Stimulated activated CD8-positive, alpha-beta memory T cell treated with anti-CD3 and anti-CD28 coated beads, Interleukin-7, amount 100 ng/mL, for 1 hour (primary cell): ENCODE measurements at regions not wholly inside any gene's neighbourhood (a gene's known extent, or its start where the extent isn't known, plus 50 kb on each side); places are given as distances from the start of the nearest gene placed in this dataset.
"Not testable (repeated sequence)": the region's sequence is repeated elsewhere in the genome, so short reads cannot be mapped to it uniquely, and the experiment has no call there.

Experiments
- DNase-seq, 2 donors: peaks; one replicate each; pipeline ENCODE4 v3.0.0-alpha.2; 2020; ENCODE audit warnings: low read depth in 2 of 2

DNA sequence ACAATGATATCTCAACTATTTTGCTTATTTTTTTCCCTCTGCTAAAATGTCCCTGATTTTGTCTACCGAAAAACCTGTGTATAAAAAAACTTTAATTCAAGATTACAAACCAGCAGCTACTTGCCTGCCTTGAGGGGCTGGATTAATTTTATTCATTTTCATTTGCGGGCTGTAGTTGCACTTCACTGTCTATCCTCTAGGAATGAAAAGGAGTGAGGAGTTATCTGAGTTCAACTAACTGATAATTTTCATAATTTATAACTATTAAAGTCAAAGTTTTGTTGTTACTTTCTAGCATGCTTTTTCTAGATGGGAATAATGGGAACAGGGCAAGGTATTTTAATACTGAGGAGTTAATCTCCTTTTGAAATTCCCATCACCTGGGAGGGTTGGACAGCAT is 50.3 kb upstream of the AGTPBP1 start:
- not testable (repeated sequence) for DNase-seq

DNA sequence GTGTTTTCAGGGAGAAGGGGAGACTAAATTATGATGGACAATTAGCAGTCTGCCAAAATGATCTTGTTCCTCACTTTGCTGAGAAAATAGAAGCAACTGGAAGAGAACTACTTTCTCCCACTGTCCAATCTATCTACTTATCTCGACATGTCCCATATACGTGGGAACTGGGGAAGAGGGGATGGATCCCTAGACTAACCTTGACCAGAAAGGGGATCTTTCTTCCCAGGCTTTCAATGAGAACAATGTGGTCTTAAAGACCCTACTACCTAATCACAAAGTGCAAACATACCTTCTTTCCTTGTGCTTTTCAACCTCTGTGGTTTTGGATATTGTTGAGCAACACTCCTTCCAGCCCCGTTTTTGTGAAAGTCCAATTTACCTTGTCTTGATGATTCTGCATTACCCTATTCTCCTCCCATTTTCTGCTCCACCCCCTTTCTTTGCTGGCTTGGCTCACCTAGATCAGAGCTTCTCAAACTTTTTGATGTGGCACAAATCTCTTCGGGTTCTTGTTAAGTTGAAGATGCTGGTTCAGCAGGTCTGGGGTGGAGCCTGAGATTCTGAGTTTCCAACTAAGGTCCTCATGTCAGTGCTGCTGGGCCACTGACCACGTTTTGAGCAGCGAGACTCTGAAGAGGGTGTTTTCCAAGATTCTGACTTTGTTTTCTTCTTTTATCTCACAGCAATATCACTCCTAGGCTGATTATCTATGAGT is 61.4 kb upstream of the AGTPBP1 start:
- not testable (repeated sequence) for DNase-seq

DNA sequence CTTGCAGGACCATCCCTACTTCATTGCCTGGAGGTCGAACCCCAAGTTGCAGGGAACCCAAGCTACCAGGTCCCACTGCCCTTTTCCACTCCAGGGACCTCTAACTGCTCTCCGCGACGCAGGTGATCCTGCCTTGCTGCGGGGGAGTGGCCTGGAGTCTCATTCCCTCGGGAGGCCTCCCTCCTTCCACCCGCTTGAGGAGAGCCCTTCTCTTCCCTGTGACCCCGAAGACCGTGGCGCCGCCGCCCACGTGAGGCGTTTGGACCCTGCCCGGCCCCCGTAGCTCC is 63.0 kb upstream of the AGTPBP1 start:
- not testable (repeated sequence) for DNase-seq

DNA sequence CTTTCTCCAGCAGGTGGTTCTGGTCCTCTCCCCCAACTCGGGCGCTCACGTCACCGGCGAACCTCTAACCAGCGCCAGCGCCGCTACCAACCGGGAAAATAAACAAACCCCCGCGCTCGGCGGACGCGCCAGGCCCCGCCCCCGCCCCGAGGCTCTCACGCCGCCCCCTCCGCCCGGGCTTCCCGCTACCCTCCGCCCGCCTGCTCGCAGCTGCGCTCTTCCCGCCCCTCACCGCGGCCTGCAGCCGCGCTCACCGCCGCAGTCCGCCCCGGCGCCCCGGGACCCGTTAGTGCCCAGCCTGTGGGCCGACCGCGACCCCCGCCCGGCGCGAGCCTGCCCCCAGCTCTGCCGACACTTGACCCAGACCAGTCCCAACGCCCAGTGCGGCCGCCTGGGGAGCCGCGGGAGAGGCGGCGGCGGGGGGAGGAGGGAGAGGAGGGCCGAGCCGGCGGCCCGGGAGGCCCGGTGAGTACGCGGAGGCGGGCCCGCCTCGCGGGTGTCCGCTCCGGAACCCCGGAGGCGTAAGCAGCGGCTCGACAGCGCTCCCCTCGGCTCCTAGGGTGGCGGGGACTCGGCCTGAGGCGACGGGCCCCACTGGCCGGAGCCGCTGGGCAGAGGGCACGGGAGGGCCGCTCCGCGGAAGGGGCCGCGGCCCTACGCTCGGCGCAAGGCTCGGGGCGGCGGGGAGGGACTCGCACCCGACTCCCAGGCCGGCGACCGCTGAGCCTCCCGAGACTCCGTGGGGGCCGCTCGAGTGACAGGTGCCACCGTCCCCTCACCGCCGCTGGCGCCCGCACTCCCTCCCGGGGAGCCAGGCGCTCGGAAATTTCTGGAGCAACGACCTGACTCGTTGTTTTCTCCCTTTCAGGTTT is 63.6 kb upstream of the AGTPBP1 start:
- DNase-seq: peak; percentile 46 to 54

DNA sequence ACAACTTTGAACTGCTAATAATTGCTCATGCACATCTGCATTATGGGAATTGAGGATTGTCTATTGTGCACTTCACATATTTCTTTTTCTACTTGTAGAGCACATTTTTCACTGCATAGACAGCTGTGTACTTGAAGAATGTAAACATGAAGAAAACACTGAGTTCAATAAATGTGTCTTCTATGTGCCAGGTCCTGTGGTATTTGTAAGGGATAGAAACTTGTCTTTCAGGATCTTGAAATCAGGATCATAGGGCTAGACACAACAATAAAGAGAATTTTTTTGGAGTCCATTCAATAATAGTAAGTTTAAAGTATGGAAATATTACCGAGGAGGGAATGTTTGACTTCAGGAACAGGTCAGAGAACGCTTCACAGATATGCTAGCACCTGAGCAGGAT is 66.6 kb upstream of the AGTPBP1 start:
- not testable (repeated sequence) for DNase-seq

DNA sequence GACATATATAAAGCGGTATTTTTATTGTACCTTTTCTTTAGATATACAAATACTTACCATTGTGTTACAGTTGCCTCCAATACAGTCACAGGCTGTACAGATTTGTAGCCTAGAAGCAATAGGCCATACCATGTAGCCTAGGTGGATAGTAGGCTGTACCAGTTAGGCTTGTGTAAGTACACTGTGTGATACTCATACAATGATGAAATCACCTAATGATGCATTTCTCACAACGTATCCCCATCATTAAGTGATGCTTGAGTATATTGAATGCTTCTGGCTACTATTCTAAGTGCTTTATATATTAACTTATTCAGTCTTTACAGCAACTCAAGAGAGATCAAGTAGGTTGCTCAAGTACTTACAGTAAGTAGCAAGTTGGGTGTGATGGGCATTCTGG is 71.6 kb upstream of the AGTPBP1 start:
- not testable (repeated sequence) for DNase-seq

DNA sequence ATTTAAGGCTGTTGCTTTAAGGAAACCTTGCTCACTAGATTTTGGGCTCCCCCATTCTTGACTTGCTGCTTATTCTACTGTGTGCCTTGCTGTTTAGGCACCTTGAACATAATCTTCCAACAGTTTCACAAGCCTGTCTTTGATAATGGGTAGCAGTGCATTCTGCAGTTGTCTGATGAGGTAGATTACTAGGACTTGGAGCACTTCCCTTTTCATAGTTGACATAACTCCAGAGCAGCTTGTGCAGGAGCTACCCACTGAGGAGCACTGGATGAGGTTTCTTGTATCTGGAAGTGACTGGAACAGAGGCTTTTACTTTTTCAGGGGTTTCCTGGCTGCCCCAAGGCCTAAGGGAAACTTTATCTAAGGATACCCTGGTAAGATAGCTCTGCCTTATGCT is 73.0 kb upstream of the AGTPBP1 start:
- DNase-seq: not testable (repeated sequence)

DNA sequence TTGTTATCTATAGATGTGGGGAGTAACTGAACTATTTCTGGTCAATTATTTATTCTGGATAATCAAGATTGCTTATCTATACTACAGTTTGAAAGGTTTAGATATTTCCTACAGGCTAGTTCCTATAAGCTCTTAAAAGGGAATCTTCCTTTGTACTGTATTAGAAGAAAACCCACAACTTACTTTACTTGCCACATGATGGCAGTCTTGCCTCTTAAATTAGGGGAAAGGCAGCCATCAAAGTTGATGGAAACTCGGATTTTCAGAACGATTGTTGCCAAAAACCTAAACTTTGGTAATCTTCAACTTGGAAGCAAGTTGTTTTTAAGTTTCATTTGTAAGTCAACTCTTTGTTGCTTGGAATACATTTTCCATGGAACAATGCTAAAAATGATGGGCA is 77.2 kb upstream of the AGTPBP1 start:
- DNase-seq: not testable (repeated sequence)

DNA sequence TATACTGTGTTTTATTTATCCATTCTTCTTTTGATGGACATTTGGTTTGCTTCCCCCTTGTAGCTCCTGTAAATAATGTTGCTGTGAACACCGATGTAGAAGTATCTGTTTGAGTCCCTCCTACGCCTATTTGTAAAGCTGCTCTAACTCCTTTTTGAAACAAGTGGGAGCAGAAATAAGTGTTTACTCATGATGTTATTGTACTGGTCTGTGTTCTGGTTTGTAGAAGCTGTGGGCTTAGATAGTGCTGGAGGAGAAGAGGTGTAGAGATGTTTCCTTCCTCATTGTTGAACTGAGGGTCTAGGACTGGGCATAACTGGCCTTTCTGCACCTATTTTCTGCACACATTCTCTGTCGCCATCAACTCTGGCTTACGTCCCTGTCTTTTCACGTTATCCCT is 78.8 kb upstream of the AGTPBP1 start:
- DNase-seq: not testable (repeated sequence)

DNA sequence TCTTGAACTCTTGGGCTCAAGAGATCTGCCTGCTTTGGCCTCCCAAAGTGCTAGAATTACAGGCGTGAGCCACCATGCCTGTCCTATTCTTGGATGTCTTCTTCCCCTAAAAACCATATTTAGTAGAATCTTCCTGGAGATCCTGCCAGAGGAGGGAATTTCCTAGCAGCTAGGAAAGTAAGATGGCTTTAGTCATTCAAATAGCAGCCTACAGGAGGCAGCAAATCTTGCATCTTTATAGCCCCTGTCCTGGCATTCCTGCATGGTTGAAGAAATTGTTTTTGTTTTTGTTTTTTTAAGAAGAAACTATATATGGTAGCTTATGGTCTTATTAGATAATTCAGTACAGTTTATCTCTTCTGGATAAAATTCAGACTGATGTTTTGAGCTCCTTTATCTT is 83.2 kb upstream of the AGTPBP1 start:
- DNase-seq: not testable (repeated sequence)

DNA sequence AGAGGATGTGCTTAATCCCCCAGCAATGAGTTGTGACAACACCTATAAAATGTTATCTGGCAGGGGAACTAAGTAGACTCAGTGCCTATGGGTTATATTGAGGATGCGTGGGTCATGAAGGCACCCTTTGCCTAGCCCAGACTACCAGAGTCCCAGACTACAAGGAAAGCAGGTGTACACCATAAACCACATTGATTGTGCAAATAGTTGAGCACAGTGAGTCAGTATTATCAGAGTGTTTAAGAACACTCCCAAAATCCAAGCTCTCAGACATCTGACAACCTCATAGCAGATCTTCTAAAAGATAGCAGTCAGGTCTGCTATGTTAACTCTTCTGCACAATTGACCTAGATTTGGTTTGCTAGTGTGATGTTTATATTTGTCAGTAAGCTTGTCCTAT is 92.8 kb upstream of the AGTPBP1 start:
- not testable (repeated sequence) for DNase-seq

DNA sequence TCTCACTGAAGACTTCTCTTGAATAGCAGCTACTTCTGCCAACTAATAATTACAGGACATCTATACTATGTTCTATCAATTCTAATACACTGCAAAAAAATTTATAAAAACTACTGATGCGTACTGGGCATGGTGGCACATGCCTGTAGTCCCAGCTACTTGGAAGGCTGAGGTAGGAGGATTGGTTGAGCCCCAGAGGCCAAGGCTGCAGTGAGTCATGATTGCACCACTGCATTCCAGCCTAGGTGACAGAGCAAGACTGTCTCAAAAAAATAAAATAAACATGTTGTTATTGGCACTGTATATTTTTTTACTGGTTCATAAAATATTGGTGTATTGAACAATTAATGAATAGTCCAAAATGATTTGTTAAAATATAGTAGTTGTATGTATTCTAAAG is 97.0 kb upstream of the NAA35 start:
- not testable (repeated sequence) for DNase-seq

DNA sequence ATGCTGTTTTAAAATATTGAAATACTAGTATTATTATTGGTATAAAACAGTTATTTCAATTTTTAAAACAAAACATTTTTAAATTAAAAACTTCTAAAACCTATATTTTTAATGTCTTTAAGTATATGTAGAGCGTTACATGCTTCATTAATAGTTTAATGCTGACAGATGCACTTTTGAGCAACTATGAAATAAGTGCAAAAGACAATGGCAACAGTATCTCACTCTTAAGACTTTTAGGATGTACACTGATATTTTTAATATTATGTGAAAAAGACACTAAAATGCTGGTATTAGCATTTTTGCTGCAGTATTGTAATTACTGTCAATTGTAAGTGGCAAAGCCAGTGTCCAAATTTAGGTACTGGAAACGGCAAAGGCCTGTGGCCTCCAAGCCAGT is 93.2 kb upstream of the NAA35 start:
- DNase-seq: not testable (repeated sequence)

DNA sequence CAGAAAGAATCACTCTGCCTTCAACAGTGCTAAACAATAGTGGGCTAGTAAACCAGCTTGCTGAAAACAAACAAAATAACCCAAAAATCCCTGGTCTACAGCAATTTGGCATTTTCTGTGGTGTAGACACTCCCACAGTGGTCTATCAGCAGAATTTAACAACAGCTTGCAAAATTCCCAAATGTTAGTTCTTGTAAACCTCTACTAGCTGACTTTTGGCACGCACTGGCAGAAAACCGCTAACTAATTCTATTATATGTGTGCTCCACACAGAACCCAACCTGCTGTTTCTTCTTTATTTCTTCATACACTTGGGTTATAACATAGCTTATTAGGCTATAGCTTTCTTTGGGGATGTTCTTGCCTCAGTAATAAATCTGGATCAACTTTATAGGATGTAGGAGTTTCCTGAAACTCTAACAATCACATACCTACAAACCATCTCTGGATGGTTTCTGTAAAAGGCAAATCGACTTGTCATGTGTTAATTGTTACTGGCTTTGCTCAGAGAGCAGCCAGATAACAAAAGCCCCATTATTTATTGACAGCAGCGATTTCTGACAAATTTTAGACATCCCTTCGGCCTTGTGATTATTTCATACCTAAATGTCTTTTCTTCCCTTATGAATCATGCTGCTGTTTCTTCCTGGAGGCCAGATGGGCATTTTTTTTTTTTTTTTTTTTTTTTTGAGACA is 82.7 kb upstream of the NAA35 start:
- no peak for DNase-seq

DNA sequence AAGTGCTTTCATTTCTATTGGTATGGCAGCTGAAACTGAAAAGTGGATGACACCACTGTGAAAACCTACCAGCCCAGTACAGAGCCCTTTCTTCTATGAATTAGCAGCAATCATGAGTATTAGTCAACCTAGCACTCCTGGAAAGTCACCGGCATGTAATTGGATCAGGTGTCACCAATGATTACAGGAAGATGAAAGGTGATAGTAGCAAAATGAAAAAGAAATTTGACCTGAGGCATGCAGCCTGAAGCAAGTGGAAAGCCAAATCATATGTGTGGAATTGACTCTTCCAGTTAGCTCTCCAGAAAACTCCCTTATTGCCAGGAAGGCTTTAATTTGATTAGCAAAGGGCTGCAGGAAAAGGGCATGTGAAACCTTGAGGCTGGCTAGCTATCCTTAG is 81.2 kb upstream of the NAA35 start:
- DNase-seq: no peak

DNA sequence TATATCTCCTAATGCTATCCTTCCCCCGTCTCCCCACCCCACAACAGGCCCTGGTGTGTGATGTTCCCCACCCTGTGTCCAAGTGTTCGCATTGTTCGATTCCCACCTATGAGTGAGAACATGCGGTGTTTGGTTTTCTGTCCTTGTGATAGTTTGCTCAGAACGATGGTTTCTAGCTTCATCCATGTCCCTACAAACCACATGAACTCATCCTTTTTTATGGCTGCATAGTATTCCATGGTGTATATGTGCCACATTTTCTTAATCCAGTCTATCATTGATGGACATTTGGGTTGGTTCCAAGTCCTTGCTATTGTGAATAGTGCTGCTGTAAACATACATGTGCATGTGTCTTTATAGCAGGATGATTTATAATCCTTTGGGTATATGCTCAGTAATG is 79.1 kb upstream of the NAA35 start:
- not testable (repeated sequence) for DNase-seq

DNA sequence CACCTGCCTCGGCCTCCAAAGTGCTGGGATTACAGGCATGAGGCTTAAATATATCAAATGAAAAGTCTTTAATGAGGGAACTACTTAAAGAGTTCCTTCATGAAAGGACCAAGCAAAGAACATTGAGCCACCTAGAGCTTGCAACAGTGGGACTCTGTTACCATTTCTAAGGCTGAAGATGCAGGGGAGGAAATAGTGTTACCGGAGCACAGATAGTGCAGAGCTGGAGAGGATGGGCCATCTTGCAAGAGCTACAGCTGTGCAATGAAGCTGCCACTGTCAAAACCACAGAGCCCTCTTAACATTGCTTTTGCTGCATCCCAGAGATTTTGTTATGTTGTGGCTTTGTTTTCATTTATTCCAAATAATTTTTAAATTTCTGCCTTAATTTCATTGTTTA is 77.1 kb upstream of the NAA35 start:
- DNase-seq: no peak

DNA sequence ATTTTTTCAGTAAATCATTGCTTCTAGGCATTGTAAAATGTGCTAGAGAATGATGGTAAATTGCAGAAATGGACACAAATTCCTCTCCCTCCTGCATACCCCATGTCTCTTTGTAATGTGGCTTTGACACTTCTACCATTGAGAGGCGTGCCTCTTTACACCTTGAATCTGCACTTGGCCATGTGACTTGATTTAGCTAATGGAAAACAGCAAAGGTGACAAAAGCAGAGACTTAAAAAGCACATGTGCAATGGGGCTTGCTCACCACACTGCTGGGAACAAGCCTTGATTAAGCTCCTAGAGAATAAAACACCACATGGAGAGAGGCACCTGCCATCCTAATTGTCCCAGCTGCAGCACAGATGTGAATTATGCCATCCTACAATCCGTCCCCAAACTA is 69.9 kb upstream of the NAA35 start:
- no peak for DNase-seq

DNA sequence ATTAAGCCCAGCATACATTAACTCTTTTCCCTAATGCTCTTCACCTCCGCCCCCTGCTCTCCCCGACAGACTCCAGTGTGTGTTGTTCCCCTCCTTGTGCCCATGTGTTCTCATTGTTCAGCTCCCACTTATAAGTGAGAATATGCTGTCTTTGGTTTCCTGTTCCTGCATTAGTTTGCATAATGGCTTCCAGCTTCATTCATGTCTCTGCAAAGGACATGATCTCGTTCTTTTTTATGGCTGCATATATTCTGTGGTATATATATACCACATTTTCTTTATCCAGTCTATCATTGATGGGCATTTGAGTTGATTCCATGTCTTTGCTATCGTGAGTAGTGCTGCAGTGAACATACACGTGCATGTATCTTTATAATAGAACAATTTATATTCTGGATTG is 69.3 kb upstream of the NAA35 start:
- DNase-seq: not testable (repeated sequence)

DNA sequence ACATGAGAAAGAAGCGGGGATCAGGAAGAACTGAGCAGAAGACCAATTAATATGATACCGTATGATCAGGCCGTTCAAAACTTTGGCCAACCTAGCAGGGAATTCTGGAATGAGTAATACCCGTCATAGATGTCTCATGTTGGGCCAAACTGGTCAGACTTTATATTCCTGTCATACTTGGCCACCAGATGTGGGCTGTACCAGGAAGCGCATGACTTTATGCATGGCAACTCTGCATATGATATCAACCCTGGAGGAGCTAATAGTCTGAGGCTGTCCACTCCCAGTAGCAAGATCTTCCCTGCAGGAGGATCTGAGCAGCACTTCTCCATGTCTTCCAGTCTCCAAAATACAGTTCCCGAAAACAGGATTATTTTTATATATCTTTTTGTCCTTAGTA is 68.5 kb upstream of the NAA35 start:
- no peak for DNase-seq

DNA sequence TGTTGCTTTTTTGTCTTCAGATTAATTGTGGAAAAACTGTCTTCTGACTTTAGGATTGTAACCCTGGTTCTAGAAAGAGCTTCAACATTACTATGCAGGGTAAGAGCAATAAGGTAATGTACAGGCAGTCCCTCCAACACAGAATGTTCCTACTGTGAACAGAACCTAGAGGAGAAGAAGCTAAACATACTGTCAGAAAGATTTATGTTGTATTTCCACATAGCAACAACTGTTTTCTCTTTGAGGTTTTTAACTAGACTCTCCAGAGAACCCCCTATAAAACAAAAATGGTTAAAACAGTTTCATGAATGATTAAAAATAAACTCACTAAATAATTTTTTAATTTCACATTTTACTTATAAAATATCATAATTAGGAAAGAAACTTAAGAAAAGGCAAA is 64.3 kb upstream of the NAA35 start:
- no peak for DNase-seq

DNA sequence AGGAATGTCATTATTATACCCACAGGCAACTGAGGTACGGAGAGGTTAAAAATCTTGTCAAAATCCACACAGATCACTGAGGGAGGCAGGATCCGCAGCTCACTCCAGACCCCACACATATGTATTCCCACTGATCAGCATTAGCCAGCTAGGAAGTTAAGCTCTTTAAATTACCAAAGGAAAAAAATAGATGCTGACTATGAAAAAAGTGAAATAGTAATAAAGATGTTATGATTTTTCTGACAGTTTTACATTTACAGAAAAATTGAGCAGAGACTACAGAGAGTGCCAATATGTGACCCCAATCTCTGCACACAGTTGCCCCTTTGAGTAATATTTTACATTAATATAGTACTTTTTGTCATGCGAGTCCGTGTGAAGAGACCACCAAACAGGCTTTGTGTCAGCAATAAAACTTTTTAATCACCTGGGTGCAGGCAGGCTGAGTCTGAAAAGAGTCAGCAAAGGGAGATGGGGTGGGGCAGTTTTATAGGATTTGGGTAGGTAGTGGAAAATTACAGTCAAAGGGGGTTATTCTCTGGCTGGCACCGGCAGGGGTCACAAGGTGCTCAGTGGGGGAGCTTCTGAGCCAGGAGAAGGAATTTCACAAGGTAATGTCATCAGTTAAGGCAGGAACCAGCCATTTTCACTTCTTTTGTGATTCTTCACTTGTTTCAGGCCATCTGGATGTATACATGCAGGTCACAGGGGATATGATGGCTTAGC is 61.9 kb upstream of the NAA35 start:
- DNase-seq: not testable (repeated sequence)
